ENCODE measurements at regions not wholly inside any gene's neighbourhood (a gene's known extent, or its start where the extent isn't known, plus 50 kb on each side); places are given as distances from the start of the nearest gene placed in this dataset.
"Not testable (repeated sequence)": the region's sequence is repeated elsewhere in the genome, so short reads cannot be mapped to it uniquely, and the experiment has no call there.

GRCh38 chr3:174524203-174524602 lies 334.9 kb upstream of the NAALADL2 start:
- DNase-seq (ENCODE audit: missing footprints) (no peak), ATAC-seq (no peak)
- intact Hi-C loops (cut with DNase I), result no loop called here

DNA sequence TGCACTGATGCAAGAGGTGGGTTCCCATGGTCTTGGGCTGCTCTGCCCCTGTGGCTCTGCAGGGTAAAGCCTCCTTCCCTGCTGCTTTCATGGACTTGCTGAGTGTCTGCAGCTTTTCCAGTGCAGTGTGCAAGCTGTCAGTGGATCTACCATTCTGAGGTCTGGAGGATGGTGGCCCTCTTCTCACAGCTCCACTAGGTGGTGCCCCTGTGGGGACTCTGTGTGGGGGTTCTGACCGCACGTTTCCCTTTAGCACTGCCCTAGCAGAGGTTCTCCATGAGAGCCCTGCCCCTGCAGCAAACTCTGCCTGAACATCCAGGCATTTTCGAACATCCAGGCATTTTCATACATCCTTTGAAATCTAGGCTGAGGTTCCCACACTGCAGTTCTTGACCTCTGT lies 329.8 kb upstream of the NAALADL2 start:
- intact Hi-C loops (cut with DNase I), result no loop called here
- ATAC-seq, result no peak
- DNase-seq (ENCODE audit: missing footprints), result no peak

DNA sequence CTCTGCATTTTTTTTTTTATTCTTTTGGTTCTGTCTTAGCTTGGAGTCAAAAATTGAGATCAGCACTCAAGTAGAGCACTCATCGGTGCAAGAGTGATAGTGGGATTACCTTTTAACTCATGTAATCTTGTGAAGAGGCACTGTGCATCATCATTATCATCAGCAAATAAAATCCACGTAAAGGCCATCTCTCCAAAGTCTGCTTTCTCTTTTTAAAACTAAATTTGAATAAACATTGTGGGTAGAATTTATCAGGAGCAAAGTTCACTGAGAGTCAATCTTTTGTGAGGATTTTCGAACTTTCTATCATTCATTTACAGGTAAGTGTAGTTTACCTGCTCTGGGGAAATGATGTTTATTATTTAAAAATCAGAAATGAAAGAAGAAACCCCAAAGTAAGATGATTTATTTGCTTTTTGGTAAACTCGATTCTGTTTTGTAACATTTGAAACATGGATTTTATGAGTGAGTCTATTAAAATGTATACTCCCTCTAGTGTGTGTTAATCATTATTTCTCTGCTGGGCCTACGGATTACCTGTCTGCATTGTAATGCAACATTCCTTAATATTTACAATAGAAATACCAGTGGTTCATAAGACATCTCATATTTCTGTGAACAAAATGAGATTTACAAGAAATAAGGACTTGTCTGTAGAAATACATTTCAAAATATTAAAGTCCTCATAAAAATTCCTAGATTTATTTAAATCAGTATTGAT lies 327.7 kb upstream of the NAALADL2 start:
- DNase-seq (ENCODE audit: missing footprints) (no peak), ATAC-seq (no peak)
- intact Hi-C loops (cut with DNase I), result no loop called here

GRCh38 chr3:174532216-174532615 lies 326.9 kb upstream of the NAALADL2 start:
- DNase-seq (ENCODE audit: missing footprints), result no peak
- ATAC-seq, result no peak
- intact Hi-C loops (cut with DNase I), result no loop called here

DNA sequence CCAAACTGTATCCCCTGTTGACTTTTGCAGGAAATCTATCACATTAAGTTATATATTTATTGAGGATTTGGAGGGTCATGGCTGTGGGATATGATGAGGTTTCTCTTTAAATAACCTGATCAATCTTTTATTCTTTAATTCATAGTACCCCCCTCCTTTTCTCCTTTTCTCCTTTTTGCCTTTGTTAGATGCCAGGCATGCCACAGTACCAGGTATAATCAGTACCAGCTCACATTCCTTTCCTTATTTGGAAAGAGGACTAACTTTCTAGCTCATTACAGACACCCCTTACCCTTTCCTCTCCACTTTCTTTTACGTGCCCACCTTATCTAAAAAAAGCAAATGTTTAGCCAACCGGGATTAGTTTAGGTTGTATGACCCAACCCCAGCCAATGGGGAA lies 326.4 kb upstream of the NAALADL2 start:
- intact Hi-C loops (cut with DNase I), result no loop called here
- no peak for ATAC-seq

DNA sequence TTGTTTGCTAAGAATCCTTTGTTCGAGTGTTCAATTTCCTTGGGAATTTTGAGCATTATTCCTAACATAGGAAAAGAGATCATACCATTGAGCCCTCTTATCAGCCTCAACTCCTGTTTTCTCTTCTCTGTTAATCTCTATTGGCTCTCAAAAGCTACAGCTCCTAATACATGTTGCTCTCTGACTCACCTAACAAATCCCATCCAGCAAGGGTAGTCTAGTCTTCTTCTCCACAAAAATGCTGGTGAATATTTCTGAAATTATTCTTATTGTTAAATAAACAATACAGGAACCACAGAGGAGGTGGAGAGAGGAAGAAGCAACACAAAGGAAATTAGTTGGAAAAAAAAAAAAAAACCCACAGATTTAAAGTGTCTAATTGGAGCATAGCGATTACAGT lies 325.8 kb upstream of the NAALADL2 start:
- DNase-seq (ENCODE audit: missing footprints) (no peak), ATAC-seq (no peak)
- intact Hi-C loops (cut with DNase I), result no loop called here

More for the DNA sequence above, 326.4 kb upstream of the NAALADL2 start:
- no peak for DNase-seq (ENCODE audit: missing footprints)

GRCh38 chr3:174536319-174536718 lies 322.8 kb upstream of the NAALADL2 start:
- intact Hi-C loops (cut with DNase I), result no loop called here
- no peak for DNase-seq (ENCODE audit: missing footprints)
- ATAC-seq, result no peak

DNA sequence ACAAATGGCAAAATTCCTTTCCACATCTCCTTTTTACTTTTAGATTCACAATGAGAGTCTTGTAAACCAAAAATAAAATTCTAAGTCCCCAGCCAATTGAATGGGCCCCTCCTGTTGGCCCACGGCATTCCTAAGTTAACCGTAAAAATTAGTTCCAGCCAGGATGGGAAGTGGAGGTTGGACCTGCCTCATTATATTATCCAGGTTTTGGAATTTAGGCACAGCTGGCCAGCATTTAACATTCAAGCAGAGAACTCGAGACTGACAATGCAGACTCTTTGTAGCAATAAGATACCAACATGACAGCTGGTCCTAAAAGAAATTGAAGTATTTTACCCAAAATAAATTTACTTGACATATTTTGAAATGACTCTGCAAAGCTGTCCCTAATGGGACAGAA lies 321.0 kb upstream of the NAALADL2 start:
- ATAC-seq (no peak), DNase-seq (ENCODE audit: missing footprints) (no peak)
- intact Hi-C loops (cut with DNase I), result no loop called here

DNA sequence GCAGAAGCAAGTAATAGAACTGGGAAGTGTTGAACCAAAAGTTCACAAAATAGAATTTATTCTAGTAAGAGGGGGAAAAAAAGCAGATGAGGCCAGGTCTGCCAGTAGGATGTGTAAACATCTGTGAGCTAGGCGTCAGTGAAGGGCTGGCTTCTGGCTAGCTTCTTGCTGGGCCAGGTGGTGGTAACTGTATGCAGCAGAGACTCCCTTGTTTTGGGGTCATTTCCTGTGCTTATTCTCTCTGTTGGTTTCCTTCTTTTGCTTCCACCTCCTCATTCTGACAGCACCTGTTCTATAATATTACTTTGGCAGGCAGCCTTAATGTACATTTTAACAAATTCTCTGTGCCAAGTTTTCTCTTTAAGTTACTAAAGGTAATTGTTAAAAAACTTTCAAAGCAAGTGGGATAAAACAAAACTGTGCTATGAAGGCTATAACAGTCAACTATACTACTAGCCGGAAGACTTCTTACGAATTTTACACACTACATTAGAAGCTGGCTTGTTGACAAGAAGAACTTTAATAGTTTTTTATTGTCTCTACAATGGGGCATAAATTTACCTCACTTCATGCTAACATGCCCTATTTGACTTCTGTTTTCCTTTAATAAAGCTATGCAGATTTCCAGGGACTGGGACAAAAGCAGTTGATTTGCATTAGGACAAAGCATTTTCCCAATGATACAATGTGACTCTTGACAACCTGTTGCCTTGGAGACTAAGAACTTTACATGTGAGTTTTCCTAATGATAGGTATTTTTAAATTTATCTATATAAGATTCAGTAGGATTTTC lies 318.8 kb upstream of the NAALADL2 start:
- ATAC-seq, result no peak
- DNase-seq (ENCODE audit: missing footprints), result no peak

DNA sequence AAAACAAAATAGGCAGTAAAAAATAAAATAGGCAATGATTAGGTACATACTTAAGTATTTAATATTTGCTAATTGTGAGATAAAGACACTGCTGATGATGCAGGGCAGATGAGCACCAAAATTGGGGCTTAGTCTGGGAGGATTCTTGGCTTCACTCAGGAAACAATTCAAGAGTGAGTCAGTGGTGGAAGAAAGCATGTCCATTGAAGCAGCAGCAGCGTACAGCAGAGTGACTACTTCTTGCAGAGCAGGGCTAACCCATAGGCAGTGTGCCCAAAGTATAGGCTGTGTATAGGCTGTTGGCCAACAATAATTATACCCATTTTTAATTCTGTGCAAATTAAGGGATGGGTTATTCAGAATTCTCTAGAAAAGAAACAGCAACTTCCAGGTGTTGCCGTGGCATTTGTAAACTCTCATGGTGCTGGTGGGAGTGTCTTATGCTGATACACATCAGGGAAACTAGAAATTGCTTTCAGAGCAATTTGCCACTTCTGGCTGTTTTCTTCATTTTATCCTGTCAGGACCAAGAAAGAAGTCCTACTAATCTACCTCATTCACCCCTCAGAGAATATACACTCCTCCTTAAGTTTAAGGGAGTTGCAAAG lies 317.3 kb upstream of the NAALADL2 start:
- ATAC-seq (no peak), DNase-seq (ENCODE audit: missing footprints) (no peak)
- intact Hi-C loops (cut with DNase I), result no loop called here

More for the DNA sequence above, 318.8 kb upstream of the NAALADL2 start:
- intact Hi-C loops (cut with DNase I), result no loop called here

DNA sequence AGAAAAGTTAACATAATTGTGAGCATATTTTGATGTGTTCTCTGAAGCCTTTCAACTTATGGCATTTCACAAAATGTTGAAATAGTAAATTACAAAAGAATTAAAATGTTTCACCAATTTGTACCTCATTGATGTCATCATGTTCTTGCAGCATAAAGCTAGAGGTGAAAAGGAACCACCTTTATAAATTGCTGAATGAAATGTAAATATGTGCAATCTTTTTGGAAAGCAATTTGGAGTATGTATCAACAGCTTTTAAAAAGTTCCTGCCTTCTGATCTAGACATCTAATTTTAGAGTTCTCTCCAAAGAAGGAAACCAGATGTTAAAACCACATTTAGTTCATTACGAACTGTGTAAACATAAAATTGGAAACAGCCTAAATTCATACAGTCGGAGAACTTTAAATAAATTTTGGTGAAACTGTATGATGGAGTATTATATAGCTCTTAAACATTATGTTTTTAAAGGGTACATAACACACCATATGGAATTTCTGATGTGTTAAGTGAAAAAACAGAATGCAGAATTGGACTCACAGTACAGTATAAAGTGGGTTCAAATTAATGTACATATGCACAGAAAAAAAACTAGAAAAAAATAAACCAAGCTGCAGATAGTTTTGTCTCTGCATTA lies 311.2 kb upstream of the NAALADL2 start:
- no peak for ATAC-seq
- no peak for DNase-seq (ENCODE audit: missing footprints)
- intact Hi-C loops (cut with DNase I), result no loop called here

- ATAC-seq (no peak), DNase-seq (ENCODE audit: missing footprints) (no peak)
- intact Hi-C loops (cut with DNase I), result no loop called here
Measured at GRCh38 chr3:174548841-174549623, 310.1 kb upstream of the NAALADL2 start.

GRCh38 chr3:174581558-174581957 lies 277.6 kb upstream of the NAALADL2 start:
- intact Hi-C loops (cut with DNase I), result no loop called here
- ATAC-seq, result no peak
- no peak for DNase-seq (ENCODE audit: missing footprints)

GRCh38 chr3:174583396-174583795 lies 275.7 kb upstream of the NAALADL2 start:
- no peak for ATAC-seq
- no peak for DNase-seq (ENCODE audit: missing footprints)
- intact Hi-C loops (cut with DNase I), result no loop called here

DNA sequence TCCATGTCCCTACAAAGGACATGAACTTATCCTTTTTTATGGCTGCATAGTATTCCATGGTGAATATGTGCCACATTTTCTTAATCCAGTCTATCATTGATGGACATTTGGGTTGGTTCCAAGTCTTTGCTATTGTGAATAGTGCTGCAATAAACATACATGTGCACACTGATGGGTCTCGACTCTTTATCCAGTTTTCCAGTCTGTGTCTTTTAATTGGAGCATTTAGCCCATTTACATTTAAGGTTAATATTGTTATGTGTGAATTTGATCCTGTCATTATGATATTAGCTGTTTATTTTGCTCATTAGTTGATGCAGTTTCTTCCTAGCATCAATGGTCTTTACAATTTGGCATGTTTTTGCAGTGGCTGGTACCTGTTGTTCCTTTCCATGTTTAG lies 272.0 kb upstream of the NAALADL2 start:
- ATAC-seq; DNase-seq (ENCODE audit: missing footprints); intact Hi-C loops (cut with DNase I): not testable (repeated sequence)

DNA sequence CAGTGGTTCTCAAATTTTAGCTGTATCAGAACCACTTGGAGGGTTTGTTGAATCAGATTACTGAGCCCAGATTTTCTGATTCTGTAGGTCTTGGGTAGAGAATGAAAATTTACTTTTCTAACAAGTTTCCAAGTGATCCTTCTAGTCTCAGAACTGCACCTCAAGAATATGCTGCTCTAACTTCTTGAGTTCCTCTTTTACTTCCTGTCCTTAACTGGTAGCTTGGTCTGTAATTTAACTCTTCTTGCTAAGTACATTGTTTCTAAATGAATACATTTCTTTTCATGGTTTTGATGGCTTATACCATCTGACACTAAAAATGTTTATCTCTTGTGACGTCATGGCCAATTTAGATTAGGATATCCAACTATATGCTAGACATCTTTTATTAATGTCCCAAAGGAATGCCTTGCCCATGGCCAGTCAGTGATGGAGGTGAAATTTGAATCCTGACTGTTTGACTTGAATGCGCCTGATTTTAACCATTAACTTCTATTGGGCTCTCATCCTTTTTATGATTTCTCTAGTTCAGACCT lies 262.6 kb upstream of the NAALADL2 start:
- intact Hi-C loops (cut with DNase I), result no loop called here
- DNase-seq (ENCODE audit: missing footprints), result no peak
- no peak for ATAC-seq

DNA sequence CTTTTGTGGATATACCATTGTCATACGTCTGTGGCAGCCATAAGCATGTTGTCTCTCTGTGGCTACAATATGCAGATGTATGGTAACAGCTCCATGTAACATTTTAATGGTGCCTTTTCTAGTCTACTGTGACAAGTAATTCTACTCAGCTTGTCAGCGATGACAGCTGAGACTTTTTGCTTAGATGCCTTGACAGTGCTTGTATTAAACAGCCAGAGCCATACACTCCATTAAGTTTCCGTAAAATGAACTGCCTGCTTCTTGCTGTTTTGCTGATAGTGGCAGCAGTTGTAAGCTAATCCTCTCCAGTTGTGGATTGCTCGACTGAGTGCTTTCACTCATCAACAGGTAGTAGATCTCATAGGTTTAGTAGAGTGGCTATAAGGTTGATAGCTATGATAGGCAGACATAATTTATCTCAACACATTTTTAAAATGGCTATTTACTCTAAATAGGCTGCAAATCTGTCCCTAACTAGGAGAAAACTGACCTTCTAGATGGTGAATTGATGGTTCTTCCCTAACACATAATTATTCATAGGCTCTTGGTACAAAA lies 260.2 kb upstream of the NAALADL2 start:
- DNase-seq (ENCODE audit: missing footprints) (no peak), ATAC-seq (no peak)
- intact Hi-C loops (cut with DNase I), result no loop called here

GRCh38 chr3:174613173-174613572 lies 246.0 kb upstream of the NAALADL2 start:
- ATAC-seq (no peak), DNase-seq (ENCODE audit: missing footprints) (no peak)
- intact Hi-C loops (cut with DNase I), result no loop called here
